ELR (cell line): ENCODE measurements at regions not wholly inside any gene's neighbourhood (a gene's known extent, or its start where the extent isn't known, plus 50 kb on each side); places are given as distances from the start of the nearest gene placed in this dataset.
"Not testable (repeated sequence)": the region's sequence is repeated elsewhere in the genome, so short reads cannot be mapped to it uniquely, and the experiment has no call there.

Experiments used
- DNase-seq: peaks from one replicate; pipeline ENCODE4 v3.0.0-alpha.2; 2015; ENCODE audit warnings: low read depth

DNA sequence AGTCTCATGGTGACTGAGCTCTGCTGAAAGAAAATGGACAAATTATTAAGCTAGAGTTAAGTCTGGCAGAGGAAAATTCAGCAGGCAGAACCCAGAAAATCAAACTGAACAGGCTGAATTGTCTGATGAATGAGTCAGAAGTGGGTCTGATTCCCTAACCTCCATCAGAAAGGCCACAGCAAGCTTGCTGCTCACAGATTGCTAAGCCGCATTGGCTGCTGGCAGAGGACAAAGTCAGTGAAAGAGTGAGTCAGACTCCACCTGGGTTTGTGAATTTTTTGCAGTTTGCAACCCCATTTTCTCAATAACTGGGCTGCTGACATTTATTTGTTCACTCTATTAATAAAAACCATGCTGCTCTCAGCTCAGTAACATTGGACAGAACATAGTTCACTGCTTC lies 191.3 kb downstream of the EPM2A start:
- peak; percentile 90 for DNase-seq

GRCh38 chr6:145544514-145544913 lies 190.8 kb downstream of the EPM2A start:
- peak; percentile 57 for DNase-seq

DNA sequence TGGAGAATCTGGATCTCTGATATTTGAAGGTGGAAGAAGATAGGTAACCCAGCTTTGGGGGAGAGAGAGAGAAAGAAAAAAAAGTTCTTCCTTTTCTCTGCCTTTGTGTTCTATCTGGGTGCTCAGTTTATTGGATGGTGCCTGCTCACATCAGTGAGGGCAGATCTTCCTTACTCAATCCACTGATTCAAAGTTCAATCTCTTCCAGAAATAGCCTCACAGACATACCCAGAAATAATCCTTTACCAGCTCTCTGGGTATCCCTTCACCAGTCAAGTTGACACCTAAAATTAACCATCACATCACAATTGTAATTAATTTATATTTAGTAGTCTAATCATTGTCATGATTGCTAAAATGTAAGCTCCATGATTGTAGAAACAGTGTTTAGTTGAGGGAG lies 189.1 kb downstream of the EPM2A start:
- DNase-seq: no peak

GRCh38 chr6:145547594-145548335 lies 187.6 kb downstream of the EPM2A start:
- DNase-seq: peak; percentile 47

DNA sequence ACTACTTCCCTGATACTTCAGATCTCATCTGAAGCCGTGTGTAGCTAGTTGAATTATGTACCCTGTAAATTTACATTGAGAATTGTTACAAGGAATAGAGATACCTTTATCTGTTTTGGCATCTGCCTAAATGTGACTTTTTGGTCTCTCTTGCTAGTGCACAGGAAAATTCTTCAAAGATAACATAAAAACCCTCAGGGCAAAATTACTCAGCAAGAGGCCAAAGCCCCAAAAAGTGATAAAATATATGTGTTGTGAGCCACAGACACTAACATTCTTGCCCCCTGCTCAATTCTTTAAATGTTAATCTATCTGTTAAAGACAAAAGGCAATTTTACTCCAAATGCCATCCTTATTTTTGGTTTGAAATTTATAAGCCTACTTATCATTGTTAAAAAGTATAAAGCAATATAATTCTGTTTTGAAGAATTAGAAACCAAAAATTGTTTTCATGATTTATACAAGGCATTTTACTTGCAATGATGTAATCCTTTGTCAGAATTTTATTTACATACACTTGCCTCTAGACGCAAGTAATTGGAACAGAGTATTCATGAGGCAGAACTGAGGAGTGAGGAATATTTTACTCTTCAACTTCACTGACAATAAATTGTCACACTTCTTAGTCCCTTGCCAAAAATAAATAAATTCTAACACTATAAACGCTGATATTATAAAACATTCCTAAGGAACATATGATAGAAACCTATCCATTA lies 186.2 kb downstream of the EPM2A start:
- peak; percentile 65 for DNase-seq

DNA sequence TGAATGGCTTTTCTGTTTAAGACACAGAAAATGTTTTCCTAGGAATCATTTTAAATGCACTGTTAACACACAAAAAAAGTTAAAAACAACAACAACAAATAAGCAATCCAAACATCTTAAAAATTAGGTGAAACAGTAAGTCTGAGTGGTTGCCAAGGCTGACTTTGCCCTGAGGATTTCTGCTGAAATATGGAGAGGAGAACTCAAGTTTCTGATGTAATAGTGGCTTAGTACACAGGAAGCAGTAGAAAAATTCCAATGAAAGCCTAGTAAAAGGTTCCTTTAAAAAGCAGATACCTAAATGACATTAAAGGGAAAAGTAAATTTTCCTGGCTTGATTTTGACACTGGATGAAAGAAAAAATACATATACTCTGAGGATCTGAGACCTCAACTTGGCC lies 184.2 kb downstream of the EPM2A start:
- DNase-seq: no peak

DNA sequence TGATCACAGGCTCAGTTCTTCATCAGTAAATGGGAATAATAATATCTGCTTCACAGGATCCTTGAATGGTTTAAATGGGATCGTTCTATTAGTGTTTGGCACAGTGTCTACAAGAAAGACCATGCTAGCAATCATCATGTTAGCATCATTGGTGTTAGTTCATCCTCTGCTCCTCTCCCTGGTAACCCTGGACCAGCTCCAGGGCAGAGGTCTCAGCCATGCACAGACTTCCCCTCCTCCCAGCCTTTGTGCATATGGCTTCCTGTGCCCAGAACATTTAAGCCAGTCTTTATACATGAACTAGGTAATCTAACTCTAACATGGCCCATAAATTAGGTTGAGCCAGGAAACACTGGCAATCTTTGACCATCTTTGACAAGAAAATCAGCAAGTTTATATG lies 180.2 kb downstream of the EPM2A start:
- no peak for DNase-seq

GRCh38 chr6:145557474-145557873 lies 177.8 kb downstream of the EPM2A start:
- DNase-seq: no peak

GRCh38 chr6:145559836-145560235 lies 175.5 kb downstream of the EPM2A start:
- no peak for DNase-seq

- peak; percentile 14 for DNase-seq
These were observed 173.9 kb downstream of the EPM2A start for GRCh38 chr6:145561095-145562072.

GRCh38 chr6:145562771-145563615 lies 172.3 kb downstream of the EPM2A start:
- peak; percentile 23 for DNase-seq

DNA sequence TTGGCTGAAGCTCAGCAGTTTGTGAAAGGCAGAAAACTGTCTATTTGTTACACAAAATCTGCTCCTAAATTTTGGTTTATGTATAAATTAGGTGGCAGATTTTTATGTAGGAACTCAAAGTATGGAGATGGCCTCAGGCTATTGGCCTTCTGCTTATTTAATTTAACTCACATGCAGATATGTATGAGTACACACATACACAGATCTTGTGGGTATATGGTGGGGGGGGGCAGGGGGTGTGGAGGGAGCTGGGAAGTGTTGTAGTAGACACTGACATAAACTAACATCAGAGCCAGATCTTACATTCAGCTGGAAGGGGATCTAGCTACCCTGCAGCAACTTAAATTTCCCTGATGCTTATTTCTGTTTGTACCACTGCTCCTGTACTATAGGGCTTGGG lies 170.8 kb downstream of the EPM2A start:
- no peak for DNase-seq

DNA sequence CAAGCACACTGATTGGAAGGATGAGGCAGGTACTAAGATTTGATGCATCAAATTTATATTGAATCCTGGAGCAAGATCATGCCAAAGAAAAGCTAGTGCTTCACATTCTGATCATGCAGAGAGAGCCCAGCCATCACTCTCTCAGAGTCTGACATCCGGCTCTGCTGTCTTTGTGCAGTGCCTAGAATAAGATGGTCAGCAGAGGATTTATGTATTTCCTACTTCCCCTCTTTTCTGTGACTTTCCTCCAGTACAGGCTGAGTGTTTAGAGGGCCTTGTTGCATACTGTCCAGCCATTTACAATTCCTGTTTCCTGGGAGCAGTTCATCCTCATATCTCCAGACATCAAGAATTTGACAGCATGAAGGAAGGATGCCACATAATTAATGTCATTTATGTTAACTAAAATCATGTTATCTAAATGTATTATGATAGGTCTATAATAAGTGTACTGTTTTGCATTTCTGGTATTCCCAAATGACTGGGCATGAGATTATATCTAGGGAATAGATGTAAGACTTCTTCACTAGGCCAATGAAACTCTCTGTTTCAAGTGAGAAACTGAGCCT lies 167.6 kb downstream of the EPM2A start:
- DNase-seq: no peak

- peak; percentile 68 for DNase-seq
These were observed 166.2 kb downstream of the EPM2A start for GRCh38 chr6:145569140-145569539.

GRCh38 chr6:145570336-145570735 lies 165.0 kb downstream of the EPM2A start:
- not testable (repeated sequence) for DNase-seq

DNA sequence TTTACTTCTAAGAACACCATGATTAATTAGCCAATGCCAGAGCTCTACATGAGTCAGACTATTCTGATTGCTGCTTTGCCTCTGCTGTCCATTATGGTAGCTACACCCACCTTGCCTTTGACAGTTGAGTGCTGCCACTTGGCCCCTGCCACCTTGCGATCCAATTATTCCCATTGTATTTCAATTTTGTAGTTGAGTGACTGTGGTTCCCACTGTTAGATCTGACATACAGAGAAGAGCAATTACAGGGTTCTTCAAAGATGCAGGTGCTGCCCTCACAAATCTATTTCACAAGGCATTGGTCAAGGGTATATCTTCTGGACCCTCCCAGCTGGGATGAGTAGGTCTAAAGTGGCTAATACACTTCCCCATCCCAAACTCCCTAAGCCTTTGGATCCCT lies 161.1 kb downstream of the EPM2A start:
- DNase-seq: not testable (repeated sequence)
